HepG2 (cell line): ENCODE measurements at regions not wholly inside any gene's neighbourhood (a gene's known extent, or its start where the extent isn't known, plus 50 kb on each side); places are given as distances from the start of the nearest gene placed in this dataset.

Experiments used
- ATAC-seq: fragments of 200-7000 bp; cut with Tn5 transposase; 3 replicates; pipeline ENCODE4 v1.9.1; 2020; ENCODE audit warnings: mild to moderate bottlenecking, moderate library complexity
- BruUV-seq: library from RNA; stranded (reverse); fragments of 400-500 nt; replicated peaks from 2 replicates; lab custom pipeline; 2021; lab: Mats Ljungman, UMichigan
- CTCF ChIA-PET: fragments of 300-600 bp; formaldehyde crosslinking; extraction: SDS; loops from one replicate; lab custom pipeline; 2021; ENCODE audit warnings: low total read pairs, inconsistent platforms, low intra/inter-chr PET ratio; lab: Yijun Ruan, JAX
- POLR2A ChIA-PET: fragments of 350-600 bp; sonication (Branson Sonifier 250); formaldehyde crosslinking; loops from one replicate; lab custom pipeline; 2020; ENCODE audit warnings: antibody characterized with exemption, inconsistent platforms; lab: Yijun Ruan, JAX
- DNase-seq: peaks from one replicate; pipeline ENCODE4 v3.0.0-alpha.2; 2015; ENCODE audit warnings: low spot score
- FAIRE-seq: peaks from 3 replicates; lab custom pipeline; 2011; peaks lifted over from hg19 to GRCh38; lab: Jason Lieb, UNC
- H2AFZ ChIP-seq: one replicate; pipeline ENCODE4 v1.6.1; 2011; ENCODE audit warnings: low read length, inconsistent platforms
- H3K27ac ChIP-seq: fragments of 300-600 bp; 3 replicates; pipeline ENCODE4 v1.8.0; 2011; ENCODE audit warnings: mixed run types, mild to moderate bottlenecking, mixed read lengths, low read length, inconsistent platforms; ENCODE audit not compliant: insufficient read depth; ENCODE audit errors: extremely low read length
- H3K27me3 ChIP-seq, 2 experiments: fragments of 200-600 bp in 1 of 2; 2 replicates in 1 of 2; 3 replicates in 1 of 2; pipeline versions ENCODE4 v1.6.0 to v1.8.0; 2011; ENCODE audit warnings: low read length in 2 of 2, mild to moderate bottlenecking in 2 of 2, moderate library complexity in 2 of 2, inconsistent platforms in 1 of 2; ENCODE audit not compliant: insufficient read depth in 2 of 2, control insufficient read depth in 1 of 2
- H3K36me3 ChIP-seq, 2 experiments: fragments of 200-600 bp in 1 of 2; replicated peaks in 1 of 2; 2 replicates in 1 of 2; 3 replicates in 1 of 2; pipeline versions ENCODE4 v1.5.1 to v1.8.0; 2011; ENCODE audit warnings: low read length in 2 of 2, inconsistent platforms in 1 of 2; ENCODE audit not compliant: insufficient read depth in 2 of 2, control insufficient read depth in 1 of 2
- H3K4me1 ChIP-seq: 2 replicates; pipeline ENCODE4 v1.5.1; 2012; ENCODE audit warnings: low read length, inconsistent platforms; ENCODE audit not compliant: insufficient read depth
- H3K4me2 ChIP-seq: 2 replicates; pipeline ENCODE4 v1.6.0; 2011; ENCODE audit warnings: low read depth, low read length, inconsistent platforms
- H3K4me3 ChIP-seq, 3 experiments: fragments of 200-600 bp in 1 of 3; sonication (generic), shearing (Covaris generic) in 1 of 3; replicated peaks in 1 of 3; 2 replicates each; pipeline ENCODE4 v1.5.1; 2011 to 2016; ENCODE audit warnings: low read length in 3 of 3, inconsistent platforms in 2 of 3, low read depth in 2 of 3, mild to moderate bottlenecking in 2 of 3, control low read depth in 1 of 3, mixed read lengths in 1 of 3; ENCODE audit not compliant: insufficient read depth in 1 of 3
- H3K79me2 ChIP-seq: one replicate; pipeline ENCODE4 v1.6.1; 2011; ENCODE audit warnings: low read length, inconsistent platforms; ENCODE audit not compliant: insufficient read depth
- H3K9ac ChIP-seq: 2 replicates; pipeline ENCODE4 v1.6.0; 2011; ENCODE audit warnings: mild to moderate bottlenecking, low read depth, low read length, inconsistent platforms; ENCODE audit not compliant: insufficient read depth
- H3K9me3 ChIP-seq: 2 replicates; pipeline ENCODE4 v1.5.1; 2012; ENCODE audit warnings: mild to moderate bottlenecking, low read length
- H4K20me1 ChIP-seq: 2 replicates; pipeline ENCODE4 v1.6.0; 2011; ENCODE audit warnings: inconsistent platforms, mild to moderate bottlenecking, low read length, moderate library complexity; ENCODE audit not compliant: insufficient read depth
- GABPA ChIP-seq, 2 experiments: IDR thresholded peaks; 2 replicates each; pipeline ENCODE4 v1.6.1; 2011 to 2016; ENCODE audit warnings: low read depth in 2 of 2, low read length in 1 of 2, missing biosample characterization in 1 of 2, missing genetic modification characterization in 1 of 2
- LCORL ChIP-seq, 2 experiments: fragments of 450-650 bp in 1 of 2; sonication (generic) in 1 of 2; formaldehyde crosslinking in 1 of 2; IDR thresholded peaks; 2 replicates each; pipeline versions ENCODE4 v1.5.0 to v1.6.1; 2017 to 2020; ENCODE audit warnings: antibody characterized with exemption in 1 of 2, missing genetic modification reagents in 1 of 2
- MTF2 ChIP-seq: sonication (generic); formaldehyde crosslinking; IDR thresholded peaks from 2 replicates; pipeline ENCODE4 v1.5.0; 2020; ENCODE audit warnings: missing genetic modification reagents, borderline replicate concordance
- REXO4 ChIP-seq: sonication (generic); formaldehyde crosslinking; IDR thresholded peaks from 2 replicates; pipeline ENCODE4 v1.8.0; 2022; ENCODE audit warnings: missing genetic modification reagents, mild to moderate bottlenecking, borderline replicate concordance
- SALL1 ChIP-seq: sonication (generic); formaldehyde crosslinking; IDR thresholded peaks from 2 replicates; pipeline ENCODE4 v1.8.0; 2022; ENCODE audit warnings: mild to moderate bottlenecking, missing genetic modification reagents
- SRY ChIP-seq: sonication (generic); formaldehyde crosslinking; IDR thresholded peaks from 2 replicates; pipeline ENCODE4 v1.8.0; 2022; ENCODE audit warnings: mild to moderate bottlenecking, missing genetic modification reagents
- TAF15 ChIP-seq: fragments of 200-400 bp; formaldehyde crosslinking; IDR thresholded peaks from one replicate; pipeline ENCODE4 v1.6.1; 2018; ENCODE audit warnings: mild to moderate bottlenecking, low read depth, low read length; ENCODE audit not compliant: poor library complexity, severe bottlenecking
- ZBTB1 ChIP-seq: sonication (generic); formaldehyde crosslinking; IDR thresholded peaks from 2 replicates; pipeline ENCODE4 v1.4.0; 2020; ENCODE audit warnings: missing genetic modification reagents, borderline replicate concordance
- ZNF598 ChIP-seq: sonication (generic); formaldehyde crosslinking; IDR thresholded peaks from 2 replicates; pipeline ENCODE4 v1.5.1; 2020; ENCODE audit warnings: mild to moderate bottlenecking, missing genetic modification reagents, borderline replicate concordance
- ZNF780A ChIP-seq: sonication (generic); formaldehyde crosslinking; IDR thresholded peaks from 2 replicates; pipeline ENCODE4 v1.8.0; 2022; ENCODE audit warnings: mild to moderate bottlenecking, missing genetic modification reagents, moderate library complexity
- ZNF879 ChIP-seq: sonication (generic); formaldehyde crosslinking; IDR thresholded peaks from 2 replicates; pipeline ENCODE4 v1.8.1; 2023; ENCODE audit warnings: missing genetic modification reagents
- ZSCAN30 ChIP-seq: sonication (generic); formaldehyde crosslinking; IDR thresholded peaks from 2 replicates; pipeline ENCODE4 v1.5.0; 2020; ENCODE audit warnings: mild to moderate bottlenecking, missing genetic modification reagents
- ZSCAN9 ChIP-seq: IDR thresholded peaks from 2 replicates; pipeline ENCODE4 v1.6.1; 2016; ENCODE audit warnings: borderline replicate concordance
- WGBS: methylation state at CpG from one replicate; pipeline ENCODE4 v1.1.6; 2017; ENCODE audit warnings: low lambda C conversion rate; 5-methylcytosine and 5-hydroxymethylcytosine counted together
- in situ Hi-C: cut with HindIII; loops from 2 replicates; pipeline ENCODE4 v1.10.0; 2017; ENCODE audit warnings: low pct_unique_long_range_greater_than_20kb; ENCODE audit not compliant: extremely low pct_ligation_motif_present
- intact Hi-C: fragments of 100-400 bp; cut with micrococcal nuclease; formaldehyde crosslinking; loops from one replicate; pipeline ENCODE4 v1.10.0; 2022; ENCODE audit not compliant: unreplicated experiment
- TF ChIP-seq, protein P1 (sequence below): IDR thresholded peaks from 2 replicates; pipeline ENCODE4 v1.6.1; 2016; ENCODE audit warnings: mild to moderate bottlenecking
- TF ChIP-seq, protein P2 (sequence below): sonication (generic); formaldehyde crosslinking; IDR thresholded peaks from 2 replicates; pipeline ENCODE4 v1.4.0; 2020; ENCODE audit warnings: missing genetic modification reagents
- TF ChIP-seq, protein P3 (sequence below), 2 experiments: sonication (generic) in 1 of 2; formaldehyde crosslinking in 1 of 2; IDR thresholded peaks; 2 replicates each; pipeline versions ENCODE4 v1.6.1 to v1.9.0; 2014 to 2022; ENCODE audit warnings: antibody characterized with exemption in 1 of 2, borderline replicate concordance in 1 of 2, inconsistent platforms in 1 of 2, low read depth in 1 of 2, missing genetic modification reagents in 1 of 2

DNA sequence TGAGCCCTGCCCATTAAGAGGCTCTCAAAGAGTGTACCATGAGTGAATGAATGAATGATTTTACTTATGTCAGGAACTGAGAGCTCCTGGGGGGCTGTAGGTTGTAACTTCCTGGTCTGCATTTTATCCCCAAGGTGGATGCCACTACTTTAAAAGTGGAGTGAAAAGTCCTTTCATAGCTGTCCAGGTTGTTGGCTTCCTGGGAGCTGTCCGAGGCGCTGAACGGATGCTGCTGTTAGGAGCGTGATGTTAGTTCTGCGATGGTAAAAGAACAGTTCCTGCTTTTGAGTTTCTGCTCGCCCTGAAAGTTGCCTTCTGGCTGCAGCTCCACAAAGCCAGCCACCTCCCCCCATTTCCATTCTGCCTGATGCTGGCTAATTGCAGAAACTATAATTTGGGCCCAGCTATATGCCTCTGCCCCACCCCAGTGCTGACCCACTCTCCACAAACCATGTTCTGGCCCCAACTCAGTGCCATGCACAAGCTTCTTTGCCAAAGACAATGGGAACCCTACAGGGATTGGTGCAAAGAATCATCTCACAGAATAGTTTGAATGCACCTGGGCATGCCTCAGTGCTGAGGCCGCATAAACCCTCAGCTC lies 330.9 kb upstream of the CDH4 start:
- in situ Hi-C loops (no loop called here), intact Hi-C loops (no loop called here)
- Histone ChIP-seq H3K4me1 (no peaks in the 10 kb centered on the region), H3K27me3 (no peaks in the 10 kb centered on the region), H3K4me3 (no peak overlapping the region), H3K9me3 (peaks cover 92% of the 10 kb centered on the region), H3K27ac (no peak overlapping the region), H4K20me1 (no peaks in the 10 kb centered on the region), H2AFZ (no peak overlapping the region), H3K79me2 (no peaks in the 10 kb centered on the region), H3K4me2 (no peak overlapping the region), H3K36me3 (no peaks in the 10 kb centered on the region), H3K9ac (no peak overlapping the region)
- CTCF ChIA-PET, result no interaction called here
- WGBS, result 11% methylated on average over 7 of the region's 7 CpGs
- POLR2A ChIA-PET, result no interaction called here
- ATAC-seq (peak; percentile 51), FAIRE-seq (peak; percentile 56), DNase-seq (peak; percentile 35)
- no TSS peak for BruUV-seq
- TF ChIP-seq TAF15, result no peak
- TF ChIP-seq, protein P1, sequence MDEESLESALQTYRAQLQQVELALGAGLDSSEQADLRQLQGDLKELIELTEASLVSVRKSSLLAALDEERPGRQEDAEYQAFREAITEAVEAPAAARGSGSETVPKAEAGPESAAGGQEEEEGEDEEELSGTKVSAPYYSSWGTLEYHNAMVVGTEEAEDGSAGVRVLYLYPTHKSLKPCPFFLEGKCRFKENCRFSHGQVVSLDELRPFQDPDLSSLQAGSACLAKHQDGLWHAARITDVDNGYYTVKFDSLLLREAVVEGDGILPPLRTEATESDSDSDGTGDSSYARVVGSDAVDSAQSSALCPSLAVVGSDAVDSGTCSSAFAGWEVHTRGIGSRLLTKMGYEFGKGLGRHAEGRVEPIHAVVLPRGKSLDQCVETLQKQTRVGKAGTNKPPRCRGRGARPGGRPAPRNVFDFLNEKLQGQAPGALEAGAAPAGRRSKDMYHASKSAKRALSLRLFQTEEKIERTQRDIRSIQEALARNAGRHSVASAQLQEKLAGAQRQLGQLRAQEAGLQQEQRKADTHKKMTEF, result no peak
- 0 out of 2 replicates have a peak, but pooled peaks have one; percentile 69 for TF ChIP-seq ZNF879
- TF ChIP-seq, protein P2, sequence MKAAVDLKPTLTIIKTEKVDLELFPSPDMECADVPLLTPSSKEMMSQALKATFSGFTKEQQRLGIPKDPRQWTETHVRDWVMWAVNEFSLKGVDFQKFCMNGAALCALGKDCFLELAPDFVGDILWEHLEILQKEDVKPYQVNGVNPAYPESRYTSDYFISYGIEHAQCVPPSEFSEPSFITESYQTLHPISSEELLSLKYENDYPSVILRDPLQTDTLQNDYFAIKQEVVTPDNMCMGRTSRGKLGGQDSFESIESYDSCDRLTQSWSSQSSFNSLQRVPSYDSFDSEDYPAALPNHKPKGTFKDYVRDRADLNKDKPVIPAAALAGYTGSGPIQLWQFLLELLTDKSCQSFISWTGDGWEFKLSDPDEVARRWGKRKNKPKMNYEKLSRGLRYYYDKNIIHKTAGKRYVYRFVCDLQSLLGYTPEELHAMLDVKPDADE (CRISPR knock-in tag), result no peak
- TF ChIP-seq ZSCAN9 (CRISPR knock-in tag), result peak; percentile 90; the same call in 1 of the 2 replicates
- no peak for TF ChIP-seq REXO4 (CRISPR knock-in tag)
- TF ChIP-seq ZSCAN30 (CRISPR knock-in tag), result 0 out of 2 replicates have a peak, but pooled peaks have one; percentile 52
- TF ChIP-seq ZNF780A (CRISPR knock-in tag), result no peak
- TF ChIP-seq LCORL (IDR thresholded peaks at IDR 0.05), result no peak
- TF ChIP-seq LCORL (CRISPR knock-in tag; IDR thresholded peaks at IDR 0.05), result no peak
- no peak for TF ChIP-seq ZNF598 (CRISPR knock-in tag)
- no peak for TF ChIP-seq MTF2 (CRISPR knock-in tag)
- no peak for TF ChIP-seq ZBTB1 (CRISPR knock-in tag)
- TF ChIP-seq SRY (CRISPR knock-in tag), result peak; percentile 73; the same call in 1 of the 2 replicates
- peak; percentile 66 for TF ChIP-seq SALL1 (CRISPR knock-in tag)
- no peak for TF ChIP-seq GABPA (IDR thresholded peaks at IDR 0.05; ENCODE audit: low read depth, low read length)
- TF ChIP-seq GABPA (CRISPR knock-in tag; IDR thresholded peaks at IDR 0.05; ENCODE audit: low read depth), result peak; percentile 63
- TF ChIP-seq, protein P3, sequence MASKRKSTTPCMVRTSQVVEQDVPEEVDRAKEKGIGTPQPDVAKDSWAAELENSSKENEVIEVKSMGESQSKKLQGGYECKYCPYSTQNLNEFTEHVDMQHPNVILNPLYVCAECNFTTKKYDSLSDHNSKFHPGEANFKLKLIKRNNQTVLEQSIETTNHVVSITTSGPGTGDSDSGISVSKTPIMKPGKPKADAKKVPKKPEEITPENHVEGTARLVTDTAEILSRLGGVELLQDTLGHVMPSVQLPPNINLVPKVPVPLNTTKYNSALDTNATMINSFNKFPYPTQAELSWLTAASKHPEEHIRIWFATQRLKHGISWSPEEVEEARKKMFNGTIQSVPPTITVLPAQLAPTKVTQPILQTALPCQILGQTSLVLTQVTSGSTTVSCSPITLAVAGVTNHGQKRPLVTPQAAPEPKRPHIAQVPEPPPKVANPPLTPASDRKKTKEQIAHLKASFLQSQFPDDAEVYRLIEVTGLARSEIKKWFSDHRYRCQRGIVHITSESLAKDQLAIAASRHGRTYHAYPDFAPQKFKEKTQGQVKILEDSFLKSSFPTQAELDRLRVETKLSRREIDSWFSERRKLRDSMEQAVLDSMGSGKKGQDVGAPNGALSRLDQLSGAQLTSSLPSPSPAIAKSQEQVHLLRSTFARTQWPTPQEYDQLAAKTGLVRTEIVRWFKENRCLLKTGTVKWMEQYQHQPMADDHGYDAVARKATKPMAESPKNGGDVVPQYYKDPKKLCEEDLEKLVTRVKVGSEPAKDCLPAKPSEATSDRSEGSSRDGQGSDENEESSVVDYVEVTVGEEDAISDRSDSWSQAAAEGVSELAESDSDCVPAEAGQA (IDR thresholded peaks at IDR 0.05; ENCODE audit: low read depth), result no peak
- TF ChIP-seq, protein P3 (CRISPR knock-in tag; IDR thresholded peaks at IDR 0.05; ENCODE audit: borderline replicate concordance), result peak; percentile 61; the same call in 1 of the 2 replicates
